ENCODE measurements at regions not wholly inside any gene's neighbourhood (a gene's known extent, or its start where the extent isn't known, plus 50 kb on each side); places are given as distances from the start of the nearest gene placed in this dataset.

GRCh38 chr11:24390016-24390415, 106.8 kb upstream of the LUZP2 start:
- TF ChIP-seq BACH2 (CRISPR knock-in tag; IDR thresholded peaks at IDR 0.05; ENCODE audit: borderline replicate concordance), result no peak
- TF ChIP-seq ZFP30 (CRISPR knock-in tag; IDR thresholded peaks at IDR 0.05), result no peak
- no peak for TF ChIP-seq PPARA (CRISPR knock-in tag; IDR thresholded peaks at IDR 0.05; ENCODE audit: borderline replicate concordance)
- no peak for TF ChIP-seq CSDC2 (CRISPR knock-in tag; IDR thresholded peaks at IDR 0.05)
- TF ChIP-seq OSR1 (CRISPR knock-in tag; IDR thresholded peaks at IDR 0.05), result no peak
- TF ChIP-seq PATZ1 (CRISPR knock-in tag; IDR thresholded peaks at IDR 0.05; ENCODE audit: borderline replicate concordance), result no peak
- no peak for TF ChIP-seq POU6F1 (CRISPR knock-in tag; IDR thresholded peaks at IDR 0.05; ENCODE audit: borderline replicate concordance, low read depth)
- TF ChIP-seq ISL1 (CRISPR knock-in tag; IDR thresholded peaks at IDR 0.05), result no peak
- no peak for TF ChIP-seq ARNTL (CRISPR knock-in tag; IDR thresholded peaks at IDR 0.05; ENCODE audit: borderline replicate concordance, low read depth)
- no peak for TF ChIP-seq CSRNP3 (CRISPR knock-in tag; IDR thresholded peaks at IDR 0.05)
- TF ChIP-seq TSHZ2 (CRISPR knock-in tag; IDR thresholded peaks at IDR 0.05), result no peak
